ENCODE measurements at regions not wholly inside any gene's neighbourhood (a gene's known extent, or its start where the extent isn't known, plus 50 kb on each side); places are given as distances from the start of the nearest gene placed in this dataset.
"Not testable (repeated sequence)": the region's sequence is repeated elsewhere in the genome, so short reads cannot be mapped to it uniquely, and the experiment has no call there.

- no peak for DNase-seq
These were observed 51.0 kb upstream of the SORCS2 start for GRCh38 chr4:7141151-7141834.

- no peak for DNase-seq
These were observed 51.7 kb upstream of the SORCS2 start for GRCh38 chr4:7140692-7141069.

GRCh38 chr4:7140062-7140691, 52.2 kb upstream of the SORCS2 start:
- DNase-seq: no peak

GRCh38 chr4:7139167-7139982, 53.0 kb upstream of the SORCS2 start:
- DNase-seq: no peak

GRCh38 chr4:7138223-7139166, 53.8 kb upstream of the SORCS2 start:
- no peak for DNase-seq

- no peak for DNase-seq
These were observed 54.8 kb upstream of the SORCS2 start for GRCh38 chr4:7137326-7138200.

GRCh38 chr4:7136351-7136750, 56.0 kb upstream of the SORCS2 start:
- DNase-seq: no peak

GRCh38 chr4:7135389-7135746, 57.0 kb upstream of the SORCS2 start:
- DNase-seq: no peak

- DNase-seq: no peak
These were observed 57.5 kb upstream of the SORCS2 start for GRCh38 chr4:7134737-7135388.

- not testable (repeated sequence) for DNase-seq
These were observed 58.3 kb upstream of the SORCS2 start for GRCh38 chr4:7133818-7134650.

GRCh38 chr4:7132730-7133582, 59.4 kb upstream of the SORCS2 start:
- no peak for DNase-seq

GRCh38 chr4:7132249-7132648, 60.1 kb upstream of the SORCS2 start:
- no peak for DNase-seq

- no peak for DNase-seq
These were observed 60.8 kb upstream of the SORCS2 start for GRCh38 chr4:7131498-7132031.

- no peak for DNase-seq
These were observed 61.6 kb upstream of the SORCS2 start for GRCh38 chr4:7130621-7131211.

- DNase-seq: no peak
These were observed 62.2 kb upstream of the GRPEL1 start for GRCh38 chr4:7129871-7130620.

GRCh38 chr4:7128644-7129043, 60.8 kb upstream of the GRPEL1 start:
- no peak for DNase-seq

GRCh38 chr4:7128234-7128633, 60.4 kb upstream of the GRPEL1 start:
- no peak for DNase-seq

- DNase-seq: no peak
These were observed 59.7 kb upstream of the GRPEL1 start for GRCh38 chr4:7127576-7127975.
